ENCODE measurements at regions not wholly inside any gene's neighbourhood (a gene's known extent, or its start where the extent isn't known, plus 50 kb on each side); places are given as distances from the start of the nearest gene placed in this dataset.

GRCh38 chr10:6350609-6351008 lies 147.9 kb downstream of the PFKFB3 start:
- CTCF ChIA-PET: no interaction called here
- intact Hi-C loops (cut with micrococcal nuclease): no loop called here
- H3K27ac Mint-ChIP-seq (ENCODE audit: low read depth, unreplicated experiment): no peak overlapping the region
- TF ChIP-seq, protein P1, sequence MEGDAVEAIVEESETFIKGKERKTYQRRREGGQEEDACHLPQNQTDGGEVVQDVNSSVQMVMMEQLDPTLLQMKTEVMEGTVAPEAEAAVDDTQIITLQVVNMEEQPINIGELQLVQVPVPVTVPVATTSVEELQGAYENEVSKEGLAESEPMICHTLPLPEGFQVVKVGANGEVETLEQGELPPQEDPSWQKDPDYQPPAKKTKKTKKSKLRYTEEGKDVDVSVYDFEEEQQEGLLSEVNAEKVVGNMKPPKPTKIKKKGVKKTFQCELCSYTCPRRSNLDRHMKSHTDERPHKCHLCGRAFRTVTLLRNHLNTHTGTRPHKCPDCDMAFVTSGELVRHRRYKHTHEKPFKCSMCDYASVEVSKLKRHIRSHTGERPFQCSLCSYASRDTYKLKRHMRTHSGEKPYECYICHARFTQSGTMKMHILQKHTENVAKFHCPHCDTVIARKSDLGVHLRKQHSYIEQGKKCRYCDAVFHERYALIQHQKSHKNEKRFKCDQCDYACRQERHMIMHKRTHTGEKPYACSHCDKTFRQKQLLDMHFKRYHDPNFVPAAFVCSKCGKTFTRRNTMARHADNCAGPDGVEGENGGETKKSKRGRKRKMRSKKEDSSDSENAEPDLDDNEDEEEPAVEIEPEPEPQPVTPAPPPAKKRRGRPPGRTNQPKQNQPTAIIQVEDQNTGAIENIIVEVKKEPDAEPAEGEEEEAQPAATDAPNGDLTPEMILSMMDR (IDR thresholded peaks at IDR 0.05; ENCODE audit: unreplicated experiment): no peak
- POLR2A ChIA-PET: no interaction called here
- no peak for DNase-seq (ENCODE audit: unreplicated experiment)
- no peaks in the 10 kb centered on the region for H3K4me1 Mint-ChIP-seq (ENCODE audit: insufficient read depth, unreplicated experiment)
- H3K36me3 Mint-ChIP-seq (ENCODE audit: insufficient read depth, unreplicated experiment): no peaks in the 10 kb centered on the region
- peaks cover 4% of the 10 kb centered on the region for H3K9me3 Mint-ChIP-seq (ENCODE audit: unreplicated experiment)
- no TSS peak for BruUV-seq (replicated peaks)
- peaks cover 27% of the 10 kb centered on the region for H3K27me3 Mint-ChIP-seq (ENCODE audit: insufficient read depth, unreplicated experiment)
- no peak overlapping the region for H3K4me3 Mint-ChIP-seq (ENCODE audit: unreplicated experiment)

GRCh38 chr10:6351495-6351894 lies 148.8 kb downstream of the PFKFB3 start:
- H3K36me3 Mint-ChIP-seq (ENCODE audit: insufficient read depth, unreplicated experiment): no peaks in the 10 kb centered on the region
- TF ChIP-seq, protein P1 (IDR thresholded peaks at IDR 0.05; ENCODE audit: unreplicated experiment): no peak
- no peak overlapping the region for H3K4me3 Mint-ChIP-seq (ENCODE audit: unreplicated experiment)
- peaks cover 22% of the 10 kb centered on the region for H3K27me3 Mint-ChIP-seq (ENCODE audit: insufficient read depth, unreplicated experiment)
- BruUV-seq (replicated peaks): no TSS peak
- H3K27ac Mint-ChIP-seq (ENCODE audit: low read depth, unreplicated experiment): no peak overlapping the region
- POLR2A ChIA-PET: no interaction called here
- no peaks in the 10 kb centered on the region for H3K4me1 Mint-ChIP-seq (ENCODE audit: insufficient read depth, unreplicated experiment)
- intact Hi-C loops (cut with micrococcal nuclease): no loop called here
- CTCF ChIA-PET: no interaction called here
- no peaks in the 10 kb centered on the region for H3K9me3 Mint-ChIP-seq (ENCODE audit: unreplicated experiment)
- no peak for DNase-seq (ENCODE audit: unreplicated experiment)

DNA sequence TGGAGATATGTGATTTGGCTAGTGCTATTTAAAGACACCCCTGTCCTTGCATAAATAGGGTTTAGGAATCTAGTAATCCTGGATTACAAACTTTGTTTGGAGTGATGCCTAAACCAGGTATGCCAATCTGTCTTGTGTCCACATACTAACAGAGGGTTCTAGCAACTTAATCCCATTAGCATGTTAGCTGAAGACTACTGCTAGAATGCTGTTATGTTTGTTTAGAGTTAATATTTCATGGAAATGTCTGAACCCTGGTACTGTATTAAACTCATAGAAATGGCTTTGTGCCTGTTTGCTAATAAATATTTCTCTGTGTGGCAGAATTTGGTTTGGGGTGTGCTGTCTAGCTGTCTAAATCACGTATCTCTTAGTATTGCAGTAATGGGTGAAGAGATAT lies 150.8 kb downstream of the PFKFB3 start:
- BruUV-seq (replicated peaks): no TSS peak
- H3K9me3 Mint-ChIP-seq (ENCODE audit: unreplicated experiment): no peaks in the 10 kb centered on the region
- POLR2A ChIA-PET: interaction anchor here (1.2 kb wide), 1 partner anchor 76 kb away, joined by 3 read pairs; no protein-coding TSS in a partner anchor

DNA sequence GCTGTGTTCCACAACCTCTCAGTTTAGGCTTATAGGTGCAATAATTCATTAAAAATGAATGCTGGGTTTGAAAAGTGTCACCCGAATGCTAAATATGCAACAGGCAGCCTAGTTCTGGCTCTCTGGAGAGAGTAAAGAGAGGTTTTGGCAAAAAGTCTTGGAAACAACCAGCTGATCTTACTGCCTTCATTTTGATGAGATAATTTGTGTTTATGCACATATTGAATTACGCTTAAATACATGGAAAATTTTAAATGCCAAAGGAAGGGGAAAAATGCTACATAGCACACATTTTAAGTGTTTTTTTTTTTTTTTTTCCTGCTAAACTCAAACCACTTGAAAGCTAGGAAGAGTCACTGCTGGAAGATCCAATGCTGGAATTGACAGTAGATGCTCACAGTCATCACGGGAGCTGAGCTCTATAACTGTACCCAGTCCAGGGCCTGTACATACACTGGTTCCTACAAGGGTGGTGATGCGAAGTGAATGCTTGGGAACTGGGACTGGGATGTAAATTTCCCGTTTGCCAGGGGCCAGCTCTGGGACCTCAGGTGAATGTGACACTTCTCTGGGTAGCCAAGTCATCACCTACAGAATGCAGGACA lies 151.5 kb downstream of the PFKFB3 start:
- Mint-ChIP-seq H3K9me3 (ENCODE audit: unreplicated experiment) (no peaks in the 10 kb centered on the region), H3K4me1 (ENCODE audit: insufficient read depth, unreplicated experiment) (no peaks in the 10 kb centered on the region), H3K27ac (ENCODE audit: low read depth, unreplicated experiment) (no peak overlapping the region), H3K4me3 (ENCODE audit: unreplicated experiment) (no peak overlapping the region), H3K36me3 (ENCODE audit: insufficient read depth, unreplicated experiment) (no peaks in the 10 kb centered on the region), H3K27me3 (ENCODE audit: insufficient read depth, unreplicated experiment) (peaks cover 22% of the 10 kb centered on the region)
- BruUV-seq (replicated peaks): no TSS peak
- TF ChIP-seq, protein P1 (IDR thresholded peaks at IDR 0.05; ENCODE audit: unreplicated experiment): no peak
- CTCF ChIA-PET: no interaction called here
- intact Hi-C loops (cut with micrococcal nuclease): no loop called here
- DNase-seq (ENCODE audit: unreplicated experiment): no peak
- POLR2A ChIA-PET: interaction anchor here (1.2 kb wide), 1 partner anchor 77 kb away, joined by 3 read pairs; no protein-coding TSS in a partner anchor

More for the DNA sequence above, 150.8 kb downstream of the PFKFB3 start:
- TF ChIP-seq, protein P1 (IDR thresholded peaks at IDR 0.05; ENCODE audit: unreplicated experiment): no peak
- H3K4me1 Mint-ChIP-seq (ENCODE audit: insufficient read depth, unreplicated experiment): no peaks in the 10 kb centered on the region
- CTCF ChIA-PET: no interaction called here
- intact Hi-C loops (cut with micrococcal nuclease): no loop called here
- peaks cover 22% of the 10 kb centered on the region for H3K27me3 Mint-ChIP-seq (ENCODE audit: insufficient read depth, unreplicated experiment)
- no peak overlapping the region for H3K4me3 Mint-ChIP-seq (ENCODE audit: unreplicated experiment)
- no peaks in the 10 kb centered on the region for H3K36me3 Mint-ChIP-seq (ENCODE audit: insufficient read depth, unreplicated experiment)
- H3K27ac Mint-ChIP-seq (ENCODE audit: low read depth, unreplicated experiment): no peak overlapping the region
- DNase-seq (ENCODE audit: unreplicated experiment): no peak
